Smooth muscle cell (in vitro differentiated cells): ENCODE measurements at regions not wholly inside any gene's neighbourhood (a gene's known extent, or its start where the extent isn't known, plus 50 kb on each side); places are given as distances from the start of the nearest gene placed in this dataset.

Experiments used
- DNase-seq: peaks from one replicate; lab custom pipeline; 2025; ENCODE audit not compliant: unreplicated experiment; lab: John Stamatoyannopoulos, UW
- H2AFZ ChIP-seq: fragments of 200-600 bp; sonication (generic); 2 replicates; pipeline ENCODE4 v1.6.0; 2016; ENCODE audit warnings: antibody characterized with exemption, low read depth, mild to moderate bottlenecking
- H3F3A ChIP-seq: fragments of 200-600 bp; sonication (generic); 2 replicates; pipeline ENCODE4 v1.6.0; 2017; ENCODE audit warnings: antibody characterized with exemption, low read depth
- H3K27ac ChIP-seq: fragments of 200-600 bp; sonication (generic); 2 replicates; pipeline ENCODE4 v1.5.1; 2016; ENCODE audit warnings: low read depth, mild to moderate bottlenecking
- H3K27me3 ChIP-seq: fragments of 200-600 bp; sonication (generic); 2 replicates; pipeline ENCODE4 v1.6.1; 2016; ENCODE audit warnings: low read depth, mild to moderate bottlenecking
- H3K36me3 ChIP-seq: fragments of 200-600 bp; sonication (generic); 2 replicates; pipeline ENCODE4 v1.5.1; 2016; ENCODE audit warnings: low read depth
- H3K4me1 ChIP-seq: fragments of 200-600 bp; sonication (generic); 2 replicates; pipeline ENCODE4 v1.5.1; 2016; ENCODE audit warnings: low read depth
- H3K4me2 ChIP-seq: fragments of 200-600 bp; sonication (generic); 2 replicates; pipeline ENCODE4 v1.6.0; 2016; ENCODE audit warnings: mild to moderate bottlenecking
- H3K4me3 ChIP-seq: fragments of 200-600 bp; sonication (generic); 2 replicates; pipeline ENCODE4 v1.5.1; 2016; ENCODE audit warnings: mild to moderate bottlenecking
- H3K79me2 ChIP-seq: fragments of 200-600 bp; sonication (generic); 2 replicates; pipeline ENCODE4 v1.6.0; 2016; ENCODE audit warnings: low read depth, mild to moderate bottlenecking
- H3K9ac ChIP-seq: fragments of 200-600 bp; sonication (generic); 2 replicates; pipeline ENCODE4 v1.6.0; 2016; ENCODE audit warnings: low read depth
- H3K9me3 ChIP-seq: fragments of 200-600 bp; sonication (generic); replicated peaks from 2 replicates; pipeline ENCODE4 v1.5.1; 2016; ENCODE audit warnings: low read depth
- H4K20me1 ChIP-seq: fragments of 200-600 bp; sonication (generic); 2 replicates; pipeline ENCODE4 v1.6.0; 2016; ENCODE audit warnings: low read depth
- WGBS: methylation state at CpG from one replicate; pipeline ENCODE4 v1.1.7; 2016; ENCODE audit warnings: low lambda C conversion rate; 5-methylcytosine and 5-hydroxymethylcytosine counted together
- TF ChIP-seq, protein P1 (sequence below): fragments of 200-600 bp; sonication (generic); IDR thresholded peaks from 2 replicates; pipeline ENCODE4 v1.5.1; 2017; ENCODE audit warnings: borderline replicate concordance, mild to moderate bottlenecking, antibody characterized with exemption; ENCODE audit not compliant: insufficient read depth, poor library complexity, severe bottlenecking

DNA sequence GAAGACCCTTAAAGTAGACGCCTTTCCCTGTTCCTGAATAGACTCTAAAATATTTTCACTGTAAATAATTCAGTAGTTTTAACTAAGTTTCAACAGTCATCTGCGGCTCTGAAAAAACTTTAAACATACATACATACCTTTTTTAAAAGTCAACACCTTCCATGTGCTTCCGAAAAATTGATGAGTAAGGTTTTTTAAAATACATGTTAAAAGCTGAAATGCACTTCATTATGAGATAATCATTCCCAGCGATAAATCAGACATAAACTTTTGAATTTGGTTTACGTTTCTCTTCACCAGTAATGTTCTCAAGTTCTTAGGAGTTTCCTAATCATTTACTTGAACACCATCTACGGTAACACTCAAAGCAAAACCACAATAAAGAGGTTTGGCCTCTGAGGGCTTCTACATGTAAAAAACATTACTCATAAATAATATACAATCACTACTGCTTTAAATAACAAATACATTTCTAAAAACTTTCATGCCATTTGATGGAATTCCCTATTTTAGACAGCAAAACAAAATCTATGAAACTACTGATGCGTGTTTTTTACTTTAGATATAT is 403.5 kb downstream of the SHQ1 start:
- TF ChIP-seq, protein P1, sequence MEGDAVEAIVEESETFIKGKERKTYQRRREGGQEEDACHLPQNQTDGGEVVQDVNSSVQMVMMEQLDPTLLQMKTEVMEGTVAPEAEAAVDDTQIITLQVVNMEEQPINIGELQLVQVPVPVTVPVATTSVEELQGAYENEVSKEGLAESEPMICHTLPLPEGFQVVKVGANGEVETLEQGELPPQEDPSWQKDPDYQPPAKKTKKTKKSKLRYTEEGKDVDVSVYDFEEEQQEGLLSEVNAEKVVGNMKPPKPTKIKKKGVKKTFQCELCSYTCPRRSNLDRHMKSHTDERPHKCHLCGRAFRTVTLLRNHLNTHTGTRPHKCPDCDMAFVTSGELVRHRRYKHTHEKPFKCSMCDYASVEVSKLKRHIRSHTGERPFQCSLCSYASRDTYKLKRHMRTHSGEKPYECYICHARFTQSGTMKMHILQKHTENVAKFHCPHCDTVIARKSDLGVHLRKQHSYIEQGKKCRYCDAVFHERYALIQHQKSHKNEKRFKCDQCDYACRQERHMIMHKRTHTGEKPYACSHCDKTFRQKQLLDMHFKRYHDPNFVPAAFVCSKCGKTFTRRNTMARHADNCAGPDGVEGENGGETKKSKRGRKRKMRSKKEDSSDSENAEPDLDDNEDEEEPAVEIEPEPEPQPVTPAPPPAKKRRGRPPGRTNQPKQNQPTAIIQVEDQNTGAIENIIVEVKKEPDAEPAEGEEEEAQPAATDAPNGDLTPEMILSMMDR, result no peak
- no peak overlapping the region for H3K9ac ChIP-seq
- WGBS, result 59% methylated on average over 7 of the region's 7 CpGs
- H4K20me1 ChIP-seq, result peaks cover 70% of the 10 kb centered on the region
- H3K36me3 ChIP-seq, result no peaks in the 10 kb centered on the region
- no peak for DNase-seq
- no peaks in the 10 kb centered on the region for H3K9me3 ChIP-seq
- peaks cover 70% of the 10 kb centered on the region for H3K79me2 ChIP-seq
- no peak overlapping the region for H3K27ac ChIP-seq
- no peak overlapping the region for H2AFZ ChIP-seq
- no peaks in the 10 kb centered on the region for H3K27me3 ChIP-seq
- peak overlapping the region; percentile 99 for H3K4me3 ChIP-seq
- peaks cover 12% of the 10 kb centered on the region for H3F3A ChIP-seq
- peak overlapping the region; percentile 94 for H3K4me2 ChIP-seq
- peaks cover 36% of the 10 kb centered on the region for H3K4me1 ChIP-seq

DNA sequence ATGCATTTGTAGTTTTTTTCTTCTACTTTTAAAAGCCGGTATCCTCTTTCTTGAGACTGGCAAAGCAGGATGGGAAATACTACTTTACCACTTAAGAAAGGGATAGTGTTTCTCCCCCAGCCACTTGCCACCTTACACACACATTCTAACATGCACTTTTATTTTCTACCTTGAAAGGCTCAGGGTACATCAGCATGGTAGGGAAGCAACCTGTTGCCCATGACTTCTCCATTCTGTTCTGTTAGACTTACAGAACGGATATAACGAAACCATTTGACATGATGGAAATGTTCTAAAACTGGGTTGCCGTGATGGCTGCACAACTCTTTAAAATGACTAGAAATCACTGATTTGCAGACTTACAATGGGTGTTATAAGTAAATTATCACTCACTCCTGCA is 405.5 kb downstream of the SHQ1 start:
- H3K9ac ChIP-seq, result no peak overlapping the region
- H3F3A ChIP-seq, result peaks cover 6% of the 10 kb centered on the region
- peaks cover 48% of the 10 kb centered on the region for H3K4me1 ChIP-seq
- H3K79me2 ChIP-seq, result peaks cover 90% of the 10 kb centered on the region
- no peak overlapping the region for H3K4me2 ChIP-seq
- TF ChIP-seq, protein P1, result no peak
- H4K20me1 ChIP-seq, result peaks cover 90% of the 10 kb centered on the region
- no peaks in the 10 kb centered on the region for H3K9me3 ChIP-seq
- H2AFZ ChIP-seq, result no peak overlapping the region
- H3K27me3 ChIP-seq, result no peaks in the 10 kb centered on the region
- no peaks in the 10 kb centered on the region for H3K36me3 ChIP-seq
- H3K4me3 ChIP-seq, result no peak overlapping the region
- no peak for DNase-seq
- WGBS, result 95% methylated on average over 4 of the region's 4 CpGs
- H3K27ac ChIP-seq, result no peak overlapping the region

DNA sequence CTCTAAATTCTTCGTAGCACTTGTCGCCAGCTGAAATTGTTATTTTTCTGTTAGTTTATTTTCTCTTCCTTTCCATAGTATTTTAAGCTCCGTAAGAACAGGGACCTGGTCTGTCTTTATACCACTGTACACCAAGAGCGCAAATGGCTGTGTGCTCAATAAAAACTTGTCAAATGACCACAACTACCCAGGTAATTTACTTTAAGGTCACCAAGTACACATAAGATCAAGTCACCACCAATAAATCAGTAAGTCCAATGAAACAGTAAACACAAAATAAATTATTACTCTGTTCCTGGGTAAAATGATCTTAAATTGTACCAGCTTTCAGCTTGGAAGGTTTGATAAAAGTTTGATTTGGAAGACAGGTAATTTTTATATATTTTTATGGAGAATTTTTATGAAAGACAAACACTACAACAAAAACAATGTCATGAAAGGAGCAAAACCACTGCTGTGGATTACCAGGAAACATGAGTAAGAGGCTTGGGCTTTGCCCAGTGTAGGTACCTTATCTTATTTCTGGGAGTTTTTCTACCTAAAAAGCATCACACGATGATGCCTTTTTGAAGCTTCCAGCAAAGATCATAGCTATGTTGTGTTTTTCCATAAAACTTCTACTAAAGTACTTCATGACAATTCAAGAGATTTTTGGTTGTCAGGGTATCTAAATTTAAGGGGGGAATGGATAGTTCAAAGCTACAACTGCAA is 406.8 kb downstream of the SHQ1 start:
- Histone ChIP-seq H3K4me3 (no peak overlapping the region), H3K27ac (peak overlapping the region; percentile 29), H3F3A (peaks cover 5% of the 10 kb centered on the region), H3K79me2 (peaks cover 100% of the 10 kb centered on the region), H3K4me2 (peak overlapping the region; percentile 23), H3K27me3 (no peaks in the 10 kb centered on the region), H3K9ac (no peak overlapping the region), H4K20me1 (peaks cover 100% of the 10 kb centered on the region), H3K9me3 (no peaks in the 10 kb centered on the region), H3K4me1 (peaks cover 43% of the 10 kb centered on the region), H3K36me3 (no peaks in the 10 kb centered on the region), H2AFZ (no peak overlapping the region)
- TF ChIP-seq, protein P1, result no peak
- WGBS, result 83% methylated on average over 5 of the region's 5 CpGs
- DNase-seq, result no peak

DNA sequence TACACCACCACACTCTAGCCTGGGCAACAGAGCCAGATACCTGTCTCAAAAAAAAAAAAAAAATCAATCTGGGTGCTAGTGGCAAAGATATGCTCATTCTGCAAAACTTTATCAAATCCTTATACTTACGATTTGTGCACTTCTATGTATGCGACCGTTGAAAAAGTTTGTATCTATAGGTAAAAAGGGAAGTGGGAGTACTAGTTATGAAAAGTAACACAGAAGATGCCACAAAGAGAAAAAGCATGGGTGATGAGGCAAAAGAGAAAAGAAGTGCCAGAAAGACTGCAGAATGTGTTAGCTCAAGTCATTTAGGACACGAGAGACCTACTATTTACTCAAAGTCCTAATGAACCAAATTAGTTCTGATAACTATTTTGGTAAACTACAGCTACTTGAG is 407.8 kb downstream of the SHQ1 start:
- Histone ChIP-seq H4K20me1 (peaks cover 100% of the 10 kb centered on the region), H3K4me1 (peaks cover 43% of the 10 kb centered on the region)
- WGBS, result 91% methylated on average over 4 of the region's 4 CpGs

More for the DNA sequence above, 407.8 kb downstream of the SHQ1 start:
- Histone ChIP-seq H3F3A (peaks cover 5% of the 10 kb centered on the region), H3K4me2 (no peak overlapping the region), H3K27me3 (no peaks in the 10 kb centered on the region), H3K79me2 (peaks cover 100% of the 10 kb centered on the region), H3K4me3 (no peak overlapping the region), H3K9me3 (no peaks in the 10 kb centered on the region), H3K9ac (no peak overlapping the region), H3K36me3 (no peaks in the 10 kb centered on the region), H3K27ac (no peak overlapping the region), H2AFZ (no peak overlapping the region)
- TF ChIP-seq, protein P1, result no peak
- no peak for DNase-seq
